ENCODE measurements at regions not wholly inside any gene's neighbourhood (a gene's known extent, or its start where the extent isn't known, plus 50 kb on each side); places are given as distances from the start of the nearest gene placed in this dataset.
A peak's percentile ranks its signal among the peaks of the same experiment; 100 is the strongest.

- intact Hi-C loops (cut with DNase I; ENCODE audit: low total_unique reads) (no loop called here), in situ Hi-C loops (cut with MboI; ENCODE audit: low sequenced_read_pairs in 4 of 4) (no loop called here)
- H3K36me3 ChIP-seq = no peaks in the 10 kb centered on the region
- no peak for TF ChIP-seq POLR2A (IDR thresholded peaks at IDR 0.05)
- TF ChIP-seq CTCF (IDR thresholded peaks at IDR 0.05 in 4 of 5, conservative IDR thresholded peaks at IDR 0.05 in 1 of 5) = no peak
- ATAC-seq (no peak), DNase-seq (no peak)
- H3K4me1 ChIP-seq = no peaks in the 10 kb centered on the region
- H3K27ac ChIP-seq = no peak overlapping the region
- no peak overlapping the region for H3K4me3 ChIP-seq
- H3K27me3 ChIP-seq = peaks cover 0 to 4% (median 0%) of the 10 kb centered on the region in 3 donors
- H3K9me3 ChIP-seq = no peaks in the 10 kb centered on the region
These were observed 93.4 kb upstream of the SOD1 start for GRCh38 chr21:31566064-31566463.

GRCh38 chr21:31564439-31564838 is 95.1 kb upstream of the SOD1 start:
- no peaks in the 10 kb centered on the region for H3K36me3 ChIP-seq
- peaks cover 13 to 20% (median 14%) of the 10 kb centered on the region in 3 donors for H3K27me3 ChIP-seq
- DNase-seq (no peak), ATAC-seq (no peak)
- TF ChIP-seq POLR2A (IDR thresholded peaks at IDR 0.05) = no peak
- TF ChIP-seq CTCF (IDR thresholded peaks at IDR 0.05 in 4 of 5, conservative IDR thresholded peaks at IDR 0.05 in 1 of 5) = no peak
- no peaks in the 10 kb centered on the region for H3K9me3 ChIP-seq
- H3K4me1 ChIP-seq = no peaks in the 10 kb centered on the region
- H3K4me3 ChIP-seq = no peak overlapping the region
- in situ Hi-C loops (cut with MboI; ENCODE audit: low sequenced_read_pairs in 4 of 4) (no loop called here), intact Hi-C loops (cut with DNase I; ENCODE audit: low total_unique reads) (no loop called here)
- no peak overlapping the region for H3K27ac ChIP-seq

GRCh38 chr21:31560479-31560878 is 99.0 kb upstream of the SOD1 start:
- no peaks in the 10 kb centered on the region for H3K36me3 ChIP-seq
- H3K4me1 ChIP-seq = peaks cover 0 to 6% of the 10 kb centered on the region in 2 donors
- no peak overlapping the region for H3K27ac ChIP-seq
- peaks cover 42 to 45% (median 43%) of the 10 kb centered on the region in 3 donors for H3K27me3 ChIP-seq
- no peaks in the 10 kb centered on the region for H3K9me3 ChIP-seq
- intact Hi-C loops (cut with DNase I; ENCODE audit: low total_unique reads) = no loop called here
- ATAC-seq (no peak), DNase-seq (no peak)
- TF ChIP-seq POLR2A (IDR thresholded peaks at IDR 0.05) (no peak), CTCF (IDR thresholded peaks at IDR 0.05 in 4 of 5, conservative IDR thresholded peaks at IDR 0.05 in 1 of 5) (no peak)
- in situ Hi-C loops (cut with MboI; ENCODE audit: low sequenced_read_pairs in 4 of 4) = no loop called here
- no peak overlapping the region for H3K4me3 ChIP-seq

GRCh38 chr21:31559368-31560119 is 99.9 kb upstream of the SOD1 start:
- H3K36me3 ChIP-seq = no peaks in the 10 kb centered on the region
- H3K27me3 ChIP-seq = peaks cover 43 to 47% (median 43%) of the 10 kb centered on the region in 3 donors
- DNase-seq (peak; percentile 45 to 47), ATAC-seq (peak; percentile 58 to 84)
- intact Hi-C loops (cut with DNase I; ENCODE audit: low total_unique reads) = no loop called here
- no peak overlapping the region for H3K27ac ChIP-seq
- H3K4me3 ChIP-seq = peak overlapping the region; percentile 22 to 55 (median 46)
- in situ Hi-C loops (cut with MboI; ENCODE audit: low sequenced_read_pairs in 4 of 4) = no loop called here
- TF ChIP-seq POLR2A (IDR thresholded peaks at IDR 0.05) (no peak), CTCF (IDR thresholded peaks at IDR 0.05 in 4 of 5, conservative IDR thresholded peaks at IDR 0.05 in 1 of 5) (no peak)
- no peaks in the 10 kb centered on the region for H3K9me3 ChIP-seq
- H3K4me1 ChIP-seq = peaks cover 0 to 6% of the 10 kb centered on the region in 2 donors
